ENCODE measurements at regions not wholly inside any gene's neighbourhood (a gene's known extent, or its start where the extent isn't known, plus 50 kb on each side); places are given as distances from the start of the nearest gene placed in this dataset.

DNA sequence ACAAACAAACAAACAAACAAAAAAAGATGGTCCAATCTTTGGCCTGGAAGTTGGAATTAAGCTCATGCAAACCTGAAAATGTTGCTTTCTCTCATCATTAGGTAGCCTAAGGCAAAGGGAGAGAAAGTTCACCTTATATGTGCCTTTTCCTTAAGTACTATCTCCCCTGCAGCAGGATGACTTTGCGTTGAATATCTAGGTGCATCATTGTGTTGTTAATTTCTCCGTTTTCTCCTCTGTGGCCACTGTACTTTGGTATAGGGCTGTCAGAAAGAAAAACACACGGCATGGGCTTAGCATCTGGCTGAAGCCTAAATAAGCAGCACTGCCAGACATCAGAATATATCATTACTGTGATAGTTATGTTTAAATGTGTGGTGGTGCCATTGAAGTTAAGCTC, 345.5 kb downstream of the BCAT1 start:
- no peak for DNase-seq (ENCODE audit: low read depth)

DNA sequence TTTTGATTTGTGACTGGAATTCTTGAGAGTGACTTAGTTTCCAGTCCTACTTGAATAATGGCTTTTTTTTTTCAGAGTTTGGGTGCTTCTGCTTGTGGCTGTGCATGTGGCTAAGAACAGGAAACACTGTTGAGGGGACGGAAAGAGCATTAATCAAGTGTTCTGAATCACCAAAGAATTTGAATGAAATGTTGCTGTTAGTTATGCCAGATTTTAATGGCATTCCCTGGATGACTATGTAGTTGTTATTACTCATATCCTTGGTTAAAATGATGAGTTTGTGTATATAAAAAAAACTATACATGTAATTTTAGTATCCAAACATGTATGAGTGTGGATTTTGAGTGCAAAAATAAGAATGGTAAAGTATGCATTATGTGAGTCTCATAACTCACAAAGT, 347.9 kb downstream of the BCAT1 start:
- DNase-seq (ENCODE audit: low read depth), result no peak

DNA sequence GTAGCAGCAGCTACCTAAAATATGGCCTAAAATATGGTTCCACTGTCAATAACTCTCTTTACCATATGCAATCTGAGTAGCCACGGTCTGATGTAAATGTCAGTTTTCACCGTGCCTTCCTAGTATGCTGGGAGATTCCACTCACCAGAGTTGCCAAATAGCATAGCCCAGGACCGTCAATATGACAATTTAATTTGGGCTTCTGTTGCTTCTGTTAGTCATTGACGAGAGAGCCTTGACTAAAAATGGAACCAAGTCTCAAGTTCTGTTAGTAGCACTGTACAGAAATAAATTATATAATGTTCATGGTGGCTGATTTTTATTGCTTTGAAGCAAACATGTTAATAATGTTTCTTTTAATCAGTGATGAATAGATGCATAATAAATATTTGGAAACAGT, 348.4 kb downstream of the BCAT1 start:
- no peak for DNase-seq (ENCODE audit: low read depth)

DNA sequence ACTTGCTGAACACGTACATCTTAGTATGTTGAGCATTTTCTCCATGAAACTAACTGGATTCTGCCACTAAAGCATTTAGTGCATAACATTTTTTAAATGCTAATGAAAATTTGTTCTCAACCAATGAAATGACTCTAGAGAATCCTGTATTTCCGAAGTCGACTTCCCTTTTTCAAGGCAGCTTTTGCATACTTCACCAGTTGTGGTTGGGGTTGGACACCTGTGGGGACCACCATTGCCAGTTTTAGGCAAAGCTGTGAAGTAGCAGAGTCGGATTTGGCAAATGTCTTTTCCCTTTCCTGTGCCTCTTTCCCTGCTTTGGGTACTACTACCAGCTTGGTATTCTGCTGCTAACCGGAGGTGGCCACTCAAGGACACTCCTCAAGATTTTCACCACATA, 349.2 kb downstream of the BCAT1 start:
- DNase-seq (ENCODE audit: low read depth), result no peak

DNA sequence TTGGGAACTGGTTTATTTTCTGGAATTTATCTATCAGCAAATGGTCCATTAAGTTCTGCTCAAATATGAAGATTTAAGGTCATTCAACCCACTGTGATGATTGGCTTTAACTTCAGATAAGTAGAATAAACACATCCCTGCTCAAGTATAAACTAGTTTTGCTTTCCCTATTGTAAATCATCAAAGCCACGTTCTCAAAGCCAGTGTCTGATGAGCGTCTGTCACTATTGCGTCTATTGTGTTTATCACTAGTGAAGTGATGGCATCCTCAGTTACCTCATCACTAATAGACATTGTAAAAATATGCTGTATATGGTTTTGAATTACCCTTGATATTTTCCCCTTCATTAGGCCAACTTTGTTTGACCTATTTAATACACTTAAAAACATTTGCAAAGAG, 351.3 kb downstream of the BCAT1 start:
- no peak for DNase-seq (ENCODE audit: low read depth)

DNA sequence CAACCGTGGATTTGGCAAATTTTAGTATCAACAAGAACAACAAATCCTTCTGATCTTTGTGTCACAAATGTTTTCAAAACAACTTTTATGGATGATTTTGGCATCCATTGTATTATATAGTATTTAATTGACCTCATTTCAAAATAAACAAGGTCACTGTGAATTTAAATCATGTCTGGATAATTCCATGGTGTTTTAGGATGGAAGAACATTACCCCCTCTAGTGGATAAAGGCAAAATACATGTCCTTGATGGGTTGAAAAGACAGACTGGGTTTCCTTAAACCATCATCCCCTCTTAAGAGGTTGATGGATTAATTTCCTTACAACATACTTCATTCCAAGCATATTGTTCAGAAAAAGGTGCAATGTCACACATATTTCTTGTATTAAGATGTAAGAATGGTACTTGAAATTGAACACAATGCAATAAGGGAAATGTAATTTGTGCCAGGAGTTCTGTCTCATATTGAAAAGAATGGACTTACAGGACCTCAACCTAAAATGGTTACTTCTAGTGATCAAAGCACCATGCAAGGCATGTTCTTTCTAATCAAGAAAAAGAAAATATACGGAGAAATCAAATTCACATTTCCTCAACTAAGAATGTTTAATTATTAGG, 352.0 kb downstream of the BCAT1 start:
- peak; percentile 14 for DNase-seq (ENCODE audit: low read depth)

DNA sequence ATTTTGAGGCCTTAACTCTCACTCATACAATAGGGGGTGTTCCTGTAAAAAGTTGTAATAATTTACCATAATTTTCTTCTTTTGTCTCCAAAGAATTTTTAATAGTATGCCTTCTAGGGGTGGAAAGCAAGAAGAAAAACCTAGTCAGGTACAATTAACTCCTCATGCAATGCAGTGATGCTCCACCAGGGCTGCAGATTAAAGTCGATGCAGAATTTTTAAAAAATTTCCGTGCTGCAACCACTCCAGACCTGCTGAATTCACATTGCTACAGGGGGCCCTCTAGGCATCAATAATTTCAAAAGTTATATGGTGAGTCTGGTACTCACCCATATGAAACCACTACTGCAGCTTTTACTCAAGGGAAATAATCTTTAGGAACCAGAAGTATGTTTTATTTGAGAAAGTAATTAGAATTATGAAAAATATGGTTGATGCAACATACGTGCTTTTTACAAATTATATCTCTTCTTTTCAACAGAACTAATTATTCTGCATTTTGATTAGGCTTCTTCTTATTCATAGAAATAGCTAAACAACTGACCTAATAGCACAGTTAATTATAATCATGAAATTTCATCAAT, 353.2 kb downstream of the BCAT1 start:
- no peak for DNase-seq (ENCODE audit: low read depth)

DNA sequence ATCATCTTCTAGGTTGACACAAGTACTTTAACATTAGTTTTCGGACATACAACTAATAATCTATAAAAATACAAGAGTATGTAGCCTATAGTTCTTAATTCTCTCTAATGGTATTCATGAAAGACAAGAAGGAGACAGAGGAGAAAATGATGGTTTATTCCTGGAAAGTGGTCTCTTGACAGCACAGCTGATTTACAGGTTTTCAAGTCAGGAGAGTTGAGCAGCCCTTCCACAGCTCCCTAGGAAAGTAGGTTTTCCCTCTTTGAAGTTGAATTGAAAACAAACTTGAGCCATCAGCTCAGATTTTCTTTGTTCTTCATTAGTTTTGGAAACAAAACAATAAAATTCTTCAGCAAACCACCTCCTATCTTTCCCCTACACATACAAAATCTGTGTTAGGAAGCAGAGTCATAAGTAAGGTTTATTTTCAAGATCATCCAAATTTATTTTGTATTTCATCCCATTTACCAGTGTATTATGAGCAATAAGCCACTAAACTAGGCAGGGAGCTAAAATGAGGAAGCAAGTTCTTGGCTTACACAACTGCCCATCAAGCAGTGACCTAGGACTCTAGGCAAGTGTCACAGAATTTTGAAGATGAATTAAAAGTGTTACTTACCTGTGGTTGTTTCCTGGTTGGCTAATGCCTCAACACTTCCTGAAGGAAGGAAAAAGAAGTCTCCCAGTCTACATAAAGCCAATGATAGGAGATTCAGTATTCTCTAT, 357.0 kb downstream of the BCAT1 start:
- DNase-seq (ENCODE audit: low read depth), result no peak

DNA sequence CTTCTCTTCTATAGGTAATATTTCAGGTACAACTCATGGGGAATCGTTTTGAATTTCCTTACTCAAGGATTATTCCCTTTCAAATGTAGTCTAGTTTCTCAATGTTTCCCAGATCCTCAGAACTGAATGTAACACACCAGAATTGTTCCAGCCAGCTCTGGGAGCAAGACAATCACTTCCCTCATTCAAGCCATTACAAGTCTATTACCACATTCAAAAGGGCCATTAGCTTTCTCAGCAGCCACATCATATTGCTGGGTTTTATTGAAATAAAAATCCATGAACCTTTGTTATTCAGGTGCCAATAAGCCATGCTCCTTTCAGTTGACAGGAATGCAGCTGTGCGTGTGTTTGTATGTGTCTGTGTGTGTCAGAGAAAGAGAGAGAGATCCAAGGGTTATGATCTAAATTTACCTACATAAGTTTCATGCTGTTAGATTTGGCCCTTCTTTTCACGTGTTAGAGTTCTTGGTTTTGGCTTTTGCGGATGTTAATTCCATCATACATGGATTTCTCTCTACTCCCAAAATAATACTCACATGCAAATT, 357.7 kb downstream of the BCAT1 start:
- DNase-seq (ENCODE audit: low read depth), result no peak

DNA sequence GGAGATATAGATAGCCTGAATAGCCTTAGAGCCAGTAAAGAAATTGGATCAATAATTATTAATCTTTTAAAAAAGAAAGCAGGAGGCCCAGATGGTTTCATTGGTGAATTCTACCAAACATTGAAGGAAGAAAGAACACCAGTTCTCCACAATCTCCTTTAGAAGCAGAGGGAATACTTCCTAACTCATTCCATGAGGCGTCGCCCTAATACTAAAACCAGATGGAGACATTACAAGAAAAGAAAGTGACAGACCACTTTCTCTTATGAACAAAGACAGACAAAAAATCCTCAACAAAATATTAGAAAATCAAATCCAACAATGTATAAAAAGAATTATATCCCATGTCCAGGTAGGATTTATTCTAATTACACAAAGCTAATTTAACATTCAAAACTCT, 362.6 kb downstream of the BCAT1 start:
- DNase-seq (ENCODE audit: low read depth), result no peak

DNA sequence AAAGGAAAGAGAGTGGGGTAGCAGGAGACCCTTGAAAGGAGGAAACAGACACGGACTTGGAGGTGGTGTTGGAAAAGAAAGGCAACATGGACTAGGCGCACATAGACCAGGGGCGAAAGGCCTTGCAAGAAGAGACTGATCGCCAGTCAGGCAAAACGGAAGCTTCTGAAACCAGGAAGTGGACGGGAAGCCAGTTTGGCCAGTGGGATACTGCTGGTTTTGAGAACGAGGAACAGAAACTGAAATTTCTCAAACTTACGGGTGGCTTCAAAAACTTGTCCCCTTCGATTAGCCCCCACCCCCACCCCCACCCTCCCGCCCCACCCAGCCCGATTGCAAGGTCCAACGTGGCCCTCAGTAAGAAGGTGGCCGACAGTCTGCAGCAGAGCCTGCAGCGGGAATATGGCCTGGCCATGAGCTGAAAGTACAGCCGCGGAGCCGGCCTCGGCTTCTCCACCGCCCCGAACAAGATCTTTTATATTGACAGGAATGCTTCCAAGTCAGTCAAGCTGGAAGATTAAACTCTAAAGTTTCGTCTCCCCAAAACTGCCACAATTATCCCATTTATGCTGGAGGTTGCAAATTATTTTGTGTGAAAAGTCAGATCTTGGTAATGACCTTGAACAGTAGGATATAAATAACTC, 364.7 kb downstream of the BCAT1 start:
- DNase-seq (ENCODE audit: low read depth), result no peak

DNA sequence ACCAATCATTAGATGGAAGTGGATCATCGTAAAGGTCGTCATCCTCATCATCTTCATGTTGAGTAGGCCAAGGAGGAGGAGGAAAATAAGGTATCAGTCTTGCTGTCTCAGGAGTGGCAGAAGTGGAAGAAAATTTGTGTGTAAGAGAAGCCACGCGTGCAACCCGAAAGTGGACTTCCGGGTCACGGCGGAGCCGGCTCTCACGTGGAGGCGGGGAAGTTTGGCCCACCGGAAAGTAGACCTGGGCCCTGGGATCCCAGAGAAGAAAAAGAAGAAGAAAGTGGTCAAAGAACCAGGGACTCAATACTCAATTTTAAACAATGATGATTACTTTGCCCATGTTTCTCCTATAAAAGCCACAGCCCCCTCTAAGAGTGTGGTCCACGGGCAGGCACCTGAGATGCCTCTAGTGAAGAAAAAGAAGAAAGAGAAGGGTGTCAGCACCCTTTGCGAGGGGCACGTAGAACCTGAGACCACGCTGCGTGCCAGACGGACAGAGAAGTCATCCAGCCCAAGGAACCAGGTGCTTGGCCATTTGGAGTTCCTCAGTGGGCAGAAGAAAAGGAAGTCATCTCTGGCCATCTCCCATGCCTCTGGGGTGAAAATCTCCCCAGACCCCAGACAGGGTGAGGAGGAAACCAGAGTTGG, 365.8 kb downstream of the BCAT1 start:
- no peak for DNase-seq (ENCODE audit: low read depth)

DNA sequence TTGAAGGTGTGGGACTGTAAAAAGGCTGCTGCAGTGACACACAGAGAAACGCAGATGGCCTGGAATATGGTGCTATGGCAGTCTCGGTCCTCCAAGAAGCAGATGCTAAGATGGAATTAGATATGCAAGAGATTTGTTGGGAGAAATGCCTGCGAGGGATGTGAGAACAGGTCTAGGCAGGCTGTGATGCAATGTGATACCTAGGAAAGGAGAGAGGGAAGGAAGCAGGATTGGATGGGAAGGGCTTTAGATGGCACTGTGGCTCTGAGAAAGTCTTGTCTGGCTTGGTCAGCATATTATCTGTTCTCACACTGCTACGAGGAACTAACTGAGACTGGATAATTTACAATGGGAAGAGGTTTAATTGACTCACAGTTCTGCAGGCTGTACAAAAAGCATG, 374.4 kb downstream of the BCAT1 start:
- no peak for DNase-seq (ENCODE audit: low read depth)

DNA sequence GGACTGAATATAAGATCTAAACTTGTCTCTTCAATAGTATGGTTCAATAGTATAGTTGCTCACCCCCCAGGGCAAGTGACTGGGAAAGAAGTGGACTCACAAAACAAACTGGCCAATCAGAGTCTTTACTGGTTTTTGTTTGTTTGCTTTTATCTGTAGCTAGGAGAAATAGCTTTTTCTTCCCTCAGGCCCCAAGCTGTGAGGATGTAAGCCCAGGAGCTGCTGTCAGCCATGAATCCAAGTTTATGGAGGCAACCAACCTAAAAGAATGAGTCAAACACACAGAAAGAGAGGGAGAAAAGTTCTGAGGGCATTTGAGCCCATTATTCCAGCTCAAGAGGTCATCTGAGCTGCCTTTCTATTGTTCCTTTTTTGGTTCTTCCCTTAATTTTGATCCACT, 375.3 kb downstream of the BCAT1 start:
- no peak for DNase-seq (ENCODE audit: low read depth)

DNA sequence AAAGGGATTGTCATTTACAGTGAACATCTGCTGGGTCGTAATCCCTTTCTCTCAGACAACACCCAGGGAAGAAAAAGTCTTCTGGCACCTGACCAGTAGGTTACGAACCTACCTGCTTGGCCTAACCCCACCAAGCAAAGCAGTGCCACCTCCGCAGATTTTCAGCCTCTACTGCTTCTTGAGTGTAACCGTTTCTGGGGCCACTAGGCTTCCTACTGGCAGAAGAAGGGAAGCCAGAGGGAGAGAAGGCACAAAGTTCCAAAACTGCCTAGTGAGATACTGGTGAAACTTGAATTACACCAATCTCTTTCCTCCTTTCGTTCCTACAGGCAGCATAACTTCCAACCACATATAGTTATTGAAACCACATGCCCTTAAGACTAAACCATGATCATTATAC, 383.6 kb downstream of the BCAT1 start:
- DNase-seq (ENCODE audit: low read depth), result no peak

DNA sequence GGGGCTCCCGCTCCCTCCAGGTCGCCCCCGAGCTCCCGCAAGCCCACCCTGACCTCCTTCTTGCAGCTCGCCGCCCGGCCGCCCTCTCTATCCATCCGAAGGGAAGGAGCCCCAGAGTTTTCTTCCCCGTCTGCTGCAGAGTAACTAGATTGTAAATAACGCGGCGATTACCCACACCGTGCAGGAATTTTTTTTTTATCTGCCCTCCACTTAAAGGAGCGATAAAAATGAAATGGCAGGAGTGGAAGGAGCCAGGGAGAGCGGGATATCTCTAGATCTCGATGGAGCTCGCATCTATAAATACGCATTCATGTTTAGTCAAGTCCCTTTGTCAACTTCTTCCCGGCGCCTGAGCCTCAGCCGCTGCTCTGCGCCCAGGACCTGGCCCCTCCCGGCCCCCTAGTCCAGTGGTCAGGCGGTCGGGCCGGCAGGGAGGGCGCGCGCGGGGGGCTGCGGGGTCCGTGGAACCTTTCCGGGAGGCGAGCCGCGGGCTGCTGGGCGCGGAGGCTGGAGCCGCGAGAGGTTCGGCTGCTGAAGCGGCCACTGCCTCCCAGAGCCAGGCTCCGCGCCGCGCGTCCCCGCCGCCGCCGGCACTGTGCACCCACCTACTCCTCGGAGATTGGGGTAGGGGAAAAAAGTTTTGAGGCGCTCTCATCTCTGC, 386.0 kb downstream of the BCAT1 start:
- no peak for DNase-seq (ENCODE audit: low read depth)

DNA sequence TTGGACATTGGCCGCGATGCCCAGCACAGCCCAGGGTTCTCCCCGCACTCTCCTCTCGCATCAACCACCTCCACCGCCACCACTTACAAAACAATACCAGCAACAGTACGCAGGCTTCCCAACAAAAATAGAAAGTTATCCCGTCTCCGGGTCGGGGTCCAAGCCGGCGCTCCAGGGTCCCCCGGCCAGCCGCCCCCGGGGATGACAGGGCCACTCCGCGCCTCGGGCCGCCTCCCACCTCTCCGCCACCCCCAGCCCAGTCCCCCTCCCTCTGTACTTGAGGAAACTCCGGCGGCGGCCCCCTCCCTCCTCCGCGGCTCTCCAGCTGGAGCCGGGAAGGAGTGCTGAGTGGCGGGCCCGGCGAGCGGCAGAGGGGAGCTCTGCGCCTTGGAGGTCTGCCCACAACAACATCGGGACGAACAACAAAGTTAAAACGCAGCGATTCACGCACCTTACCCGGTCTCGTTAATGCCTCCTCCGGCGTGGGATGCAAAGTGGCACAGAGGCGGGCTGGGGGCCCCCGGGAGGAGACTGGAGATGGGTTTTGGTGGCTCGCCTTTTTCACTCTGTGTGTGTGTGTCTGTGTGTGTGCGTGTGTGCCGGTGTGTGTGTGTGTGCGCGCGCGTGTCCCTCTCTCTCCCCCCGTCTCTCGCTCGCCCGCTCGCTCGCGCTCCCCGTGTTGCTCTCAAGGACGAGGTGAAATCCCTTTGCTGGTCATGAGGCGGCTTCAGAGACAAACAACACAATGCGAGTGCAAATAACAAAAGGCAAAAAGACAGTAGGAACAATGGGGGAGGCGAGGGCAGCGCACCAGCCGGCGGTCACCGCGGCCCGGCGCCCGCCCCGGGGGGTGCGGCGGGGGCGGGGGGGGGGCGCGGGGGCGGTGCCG, 386.8 kb downstream of the BCAT1 start:
- no peak for DNase-seq (ENCODE audit: low read depth)

DNA sequence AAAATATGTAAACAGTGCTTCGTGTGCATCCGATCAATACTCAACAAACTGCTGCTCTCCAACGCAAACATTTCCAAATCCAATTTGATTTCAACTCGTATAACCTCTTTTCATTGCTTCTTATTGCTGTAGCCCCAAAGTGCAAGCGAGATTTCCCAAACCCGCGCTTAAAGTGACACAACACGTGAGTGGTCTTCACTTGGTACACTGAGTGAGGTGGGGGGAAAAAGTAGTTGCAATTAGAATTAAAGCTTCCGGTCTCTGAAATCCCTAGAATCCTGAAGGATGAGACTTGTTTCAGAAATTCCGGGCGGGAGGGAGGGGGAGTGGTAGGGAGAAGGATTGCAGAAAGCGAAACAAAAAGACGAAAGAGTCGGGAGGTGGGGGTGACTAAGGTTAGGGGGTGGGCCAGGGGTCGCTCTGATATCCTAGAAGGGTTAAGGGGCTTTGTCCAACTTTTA, 387.5 kb downstream of the BCAT1 start:
- no peak for DNase-seq (ENCODE audit: low read depth)

DNA sequence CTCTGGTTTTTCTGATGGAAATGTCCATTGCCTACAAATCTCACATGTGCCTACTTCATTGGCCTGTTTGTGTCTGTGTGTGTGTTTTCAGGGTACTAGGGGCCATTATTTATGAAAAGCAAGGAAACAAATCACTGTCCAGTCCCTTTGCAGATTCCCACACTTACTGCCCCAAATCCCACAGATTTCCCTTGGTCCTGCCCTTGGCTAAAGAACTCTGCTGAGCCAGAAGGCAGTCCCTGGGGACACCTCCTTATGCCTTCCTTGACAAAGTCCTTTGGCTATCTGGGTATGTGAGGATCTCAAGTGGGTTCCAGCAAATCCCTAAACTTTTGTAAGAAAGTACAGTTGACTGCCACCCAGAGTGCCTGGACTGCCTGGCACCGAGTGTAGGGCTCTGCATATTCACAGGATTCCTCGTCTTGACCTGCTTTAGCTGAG, 388.1 kb downstream of the BCAT1 start:
- DNase-seq (ENCODE audit: low read depth), result no peak

DNA sequence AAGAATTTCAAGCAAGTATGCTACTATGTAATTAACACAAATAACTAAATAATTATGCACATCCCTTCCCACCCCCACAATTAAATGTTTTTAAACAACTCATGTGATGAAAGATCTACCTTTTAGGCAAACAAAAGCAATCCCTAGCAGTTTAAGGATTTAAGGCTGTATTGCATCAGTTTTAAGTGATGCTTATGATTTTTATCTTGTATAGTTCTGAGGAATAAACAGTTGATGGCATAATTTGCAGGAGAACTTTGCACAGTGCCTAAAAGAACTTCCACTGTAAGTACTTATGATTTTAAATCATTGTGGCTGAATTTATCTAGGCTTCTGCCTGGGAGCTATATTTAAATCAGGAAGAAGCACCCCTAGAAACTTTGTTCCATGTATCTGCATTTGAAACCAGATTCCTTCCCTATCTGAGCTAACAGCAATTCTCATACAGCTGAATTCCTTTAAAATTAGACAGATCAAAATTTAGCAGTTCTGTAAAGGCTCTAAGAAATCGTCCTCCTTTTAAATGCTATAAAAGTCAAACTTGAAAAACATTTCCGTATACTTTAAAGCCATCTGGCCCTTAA, 388.6 kb downstream of the BCAT1 start:
- DNase-seq (ENCODE audit: low read depth), result no peak

Data from forelimb muscle (tissue), 1 donor.